ENCODE measurements at regions not wholly inside any gene's neighbourhood (a gene's known extent, or its start where the extent isn't known, plus 50 kb on each side); places are given as distances from the start of the nearest gene placed in this dataset.

- no peak for DNase-seq
- no peak for ATAC-seq
- no peak for TF ChIP-seq CTCF (IDR thresholded peaks at IDR 0.05)
- Histone ChIP-seq H3K4me1 (ENCODE audit: low read depth) (no peaks in the 10 kb centered on the region), H3K4me3 (no peak overlapping the region), H3K9me3 (peaks cover 8% of the 10 kb centered on the region), H3K36me3 (ENCODE audit: low read depth) (no peaks in the 10 kb centered on the region)
- intact Hi-C loops (cut with DNase I, micrococcal nuclease) = no loop called here
Observed at GRCh38 chr14:34138175-34138574, 187.3 kb upstream of the EGLN3 start.

- Histone ChIP-seq H3K4me3 (no peak overlapping the region), H3K9me3 (peaks cover under 1% of the 10 kb centered on the region), H3K4me1 (ENCODE audit: low read depth) (no peaks in the 10 kb centered on the region), H3K36me3 (ENCODE audit: low read depth) (no peaks in the 10 kb centered on the region)
- no peak for TF ChIP-seq CTCF (IDR thresholded peaks at IDR 0.05)
- no peak for ATAC-seq
- intact Hi-C loops (cut with DNase I, micrococcal nuclease) = no loop called here
- peak in 1 of 3 donors; percentile 8 for DNase-seq
Observed at GRCh38 chr14:34137001-34137745, 186.3 kb upstream of the EGLN3 start.

- ATAC-seq (no peak), DNase-seq (no peak)
- intact Hi-C loops (cut with DNase I, micrococcal nuclease) = no loop called here
- no peaks in the 10 kb centered on the region for H3K4me1 ChIP-seq (ENCODE audit: low read depth)
- H3K36me3 ChIP-seq (ENCODE audit: low read depth) = no peaks in the 10 kb centered on the region
- TF ChIP-seq CTCF (IDR thresholded peaks at IDR 0.05) = no peak
- H3K4me3 ChIP-seq = no peak overlapping the region
- no peaks in the 10 kb centered on the region for H3K9me3 ChIP-seq
Observed at GRCh38 chr14:34135492-34135891, 184.6 kb upstream of the EGLN3 start.

- intact Hi-C loops (cut with DNase I, micrococcal nuclease) = no loop called here
- ATAC-seq = no peak
Observed at GRCh38 chr14:34134484-34134883, 183.6 kb upstream of the EGLN3 start.

GRCh38 chr14:34129927-34130552 lies 179.2 kb upstream of the EGLN3 start:
- intact Hi-C loops (cut with DNase I, micrococcal nuclease) = no loop called here
- TF ChIP-seq CTCF (IDR thresholded peaks at IDR 0.05) = no peak
- ATAC-seq = no peak

More at GRCh38 chr14:34134484-34134883, 183.6 kb upstream of the EGLN3 start:
- Histone ChIP-seq H3K9me3 (no peaks in the 10 kb centered on the region), H3K36me3 (ENCODE audit: low read depth) (no peaks in the 10 kb centered on the region), H3K4me1 (ENCODE audit: low read depth) (no peaks in the 10 kb centered on the region), H3K4me3 (no peak overlapping the region)
- DNase-seq = no peak
- TF ChIP-seq CTCF (IDR thresholded peaks at IDR 0.05) = no peak

More at GRCh38 chr14:34129927-34130552, 179.2 kb upstream of the EGLN3 start:
- Histone ChIP-seq H3K9me3 (no peaks in the 10 kb centered on the region), H3K36me3 (ENCODE audit: low read depth) (no peaks in the 10 kb centered on the region), H3K4me1 (ENCODE audit: low read depth) (no peaks in the 10 kb centered on the region), H3K4me3 (no peak overlapping the region)
- DNase-seq = no peak
